GM19025 (cell line): ENCODE measurements at regions not wholly inside any gene's neighbourhood (a gene's known extent, or its start where the extent isn't known, plus 50 kb on each side); places are given as distances from the start of the nearest gene placed in this dataset.

Source experiments
- ATAC-seq: cut with Tn5 transposase; IDR thresholded peaks from one replicate; pipeline ENCODE4 v1.9.1; 2021; ENCODE audit warnings: mild to moderate bottlenecking, low read depth, moderate library complexity; ENCODE audit not compliant: unreplicated experiment

DNA sequence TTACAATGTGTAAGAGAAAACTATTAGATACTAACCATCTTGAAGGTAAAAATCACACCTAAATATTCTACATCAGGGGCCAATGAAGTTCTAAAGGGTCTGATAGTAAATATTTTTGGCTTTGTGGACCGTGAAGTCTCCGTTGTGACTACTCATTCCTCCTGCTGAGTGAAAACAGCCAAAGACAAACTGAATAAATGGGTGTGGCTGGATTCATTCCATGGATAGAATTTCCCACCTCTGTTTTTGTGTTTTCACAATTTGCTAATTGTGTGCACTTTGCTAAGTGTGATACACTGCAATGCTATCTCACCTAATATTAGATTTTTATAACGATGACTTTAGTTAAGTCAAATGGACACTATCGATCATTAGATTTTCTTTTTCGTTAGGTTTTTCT is 1474.0 kb downstream of the PLA2G4A start:
- no peak for ATAC-seq

DNA sequence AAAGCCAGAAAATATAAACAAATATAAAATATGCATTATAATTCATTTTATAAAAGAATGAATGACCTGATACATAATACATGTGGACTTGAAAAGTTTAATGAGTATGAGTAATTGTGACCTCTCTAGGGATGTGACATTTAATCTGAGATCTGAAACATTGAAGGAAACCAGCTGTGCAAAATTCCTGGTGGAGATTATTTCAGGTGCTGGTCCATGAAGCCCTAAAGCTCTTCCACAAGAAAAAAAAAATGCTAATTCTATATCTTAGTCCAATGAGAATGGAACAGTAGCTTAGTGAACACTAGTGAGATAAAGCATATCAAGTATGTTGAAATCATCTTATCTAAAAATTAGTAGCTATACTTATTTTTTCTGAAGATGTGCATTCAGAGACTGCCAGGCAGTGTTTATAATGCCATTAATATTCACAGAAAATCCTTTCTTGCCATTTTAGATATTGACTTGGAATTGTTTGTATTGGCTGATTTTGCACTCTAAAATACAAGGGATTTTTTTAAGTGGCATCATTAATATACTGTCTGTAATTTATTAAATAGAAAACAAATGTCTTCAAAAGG is 1485.9 kb downstream of the PLA2G4A start:
- ATAC-seq = no peak

DNA sequence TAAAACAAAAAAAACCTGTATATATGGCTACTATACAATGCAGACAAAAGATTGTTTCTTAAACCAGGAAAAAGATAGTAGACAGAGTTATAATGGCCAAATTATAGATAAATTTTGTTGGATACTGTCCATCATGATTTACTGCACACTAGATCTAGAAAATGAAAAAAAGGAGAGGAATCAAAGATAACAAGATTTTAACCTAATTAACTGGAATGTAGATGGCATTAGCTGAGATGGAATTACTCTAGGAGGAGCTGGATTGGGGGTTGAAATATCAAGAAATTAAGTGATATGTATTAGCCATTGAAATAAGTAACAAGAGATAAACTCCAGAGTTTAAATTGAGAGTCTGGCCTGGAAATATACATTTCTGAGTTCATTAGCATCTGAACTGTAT is 1489.1 kb downstream of the PLA2G4A start:
- no peak for ATAC-seq

DNA sequence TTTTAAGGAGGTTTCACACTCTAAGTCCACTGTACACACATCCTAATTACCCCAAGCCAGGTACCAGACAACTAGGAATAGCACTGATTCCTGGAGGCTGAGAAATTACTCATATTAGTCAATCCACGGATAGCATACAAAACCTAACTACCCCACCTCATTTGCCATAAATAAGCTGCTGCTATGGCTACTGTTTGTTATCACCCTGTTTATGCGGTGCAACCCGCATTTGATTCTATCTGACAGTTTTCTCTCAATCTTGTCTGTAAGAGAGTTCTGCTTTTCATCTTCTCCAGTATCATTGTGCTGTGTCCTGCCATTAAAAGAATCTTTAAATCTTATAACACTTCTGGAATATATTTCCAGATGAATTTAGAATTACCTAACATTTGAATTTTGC is 1496.5 kb downstream of the PLA2G4A start:
- ATAC-seq = no peak

DNA sequence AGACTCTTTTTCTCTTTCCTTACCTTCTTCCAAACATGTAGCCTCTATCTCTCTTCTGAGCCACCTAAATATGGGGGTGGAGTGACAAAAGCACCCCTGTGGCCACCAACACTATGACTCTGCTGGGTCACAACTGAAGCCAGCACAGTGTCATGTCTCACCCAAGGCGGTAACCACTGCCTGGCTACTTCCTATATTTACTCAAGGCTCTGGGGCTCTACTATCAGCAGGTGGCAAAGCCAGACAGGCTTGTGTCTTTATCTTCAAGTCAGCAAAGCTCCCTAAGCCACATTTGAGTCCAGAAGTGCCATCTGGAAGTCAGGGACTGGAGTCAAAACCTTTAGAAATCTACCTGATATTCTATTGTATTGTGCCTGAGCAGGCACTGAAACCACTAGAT is 1515.2 kb downstream of the PLA2G4A start:
- ATAC-seq = no peak

DNA sequence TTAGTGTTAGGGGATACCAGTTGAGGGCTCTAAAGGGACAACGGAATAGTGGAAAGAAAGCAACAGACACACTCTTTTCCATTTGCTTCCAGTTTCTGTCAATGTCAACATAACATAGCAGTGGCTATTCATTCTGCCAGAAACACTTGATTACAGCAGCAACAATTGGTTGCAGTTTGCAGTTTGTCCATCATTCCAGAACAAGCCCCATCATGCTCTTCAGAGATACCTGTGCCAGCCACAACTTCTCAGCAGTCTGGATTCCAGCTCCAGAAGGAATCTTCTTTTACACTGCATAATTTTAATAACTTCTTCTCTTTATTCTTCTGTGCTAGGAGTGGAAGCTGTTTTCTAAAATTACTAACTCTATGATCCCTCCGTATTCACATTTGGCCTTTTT is 1521.4 kb downstream of the PLA2G4A start:
- no peak for ATAC-seq

DNA sequence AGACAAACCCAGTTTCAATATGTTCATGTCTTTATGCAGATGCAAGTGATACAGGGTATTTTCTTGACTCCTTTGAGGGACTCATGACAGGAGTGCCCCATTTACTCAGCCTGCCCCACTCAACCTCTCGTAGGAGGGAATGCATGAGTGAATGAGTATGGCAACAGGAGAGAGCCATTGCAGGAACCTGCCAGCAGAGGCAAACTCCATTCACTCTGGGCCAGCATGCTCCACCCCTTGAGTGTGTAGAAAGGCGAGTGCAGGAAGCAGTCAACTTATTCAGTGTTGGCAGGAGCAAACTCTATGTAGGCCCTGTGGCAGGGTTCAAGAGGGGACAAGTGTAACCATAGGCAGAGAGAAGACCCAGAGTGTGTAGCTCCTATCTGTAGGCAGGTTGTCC is 1526.3 kb downstream of the PLA2G4A start:
- no peak for ATAC-seq

DNA sequence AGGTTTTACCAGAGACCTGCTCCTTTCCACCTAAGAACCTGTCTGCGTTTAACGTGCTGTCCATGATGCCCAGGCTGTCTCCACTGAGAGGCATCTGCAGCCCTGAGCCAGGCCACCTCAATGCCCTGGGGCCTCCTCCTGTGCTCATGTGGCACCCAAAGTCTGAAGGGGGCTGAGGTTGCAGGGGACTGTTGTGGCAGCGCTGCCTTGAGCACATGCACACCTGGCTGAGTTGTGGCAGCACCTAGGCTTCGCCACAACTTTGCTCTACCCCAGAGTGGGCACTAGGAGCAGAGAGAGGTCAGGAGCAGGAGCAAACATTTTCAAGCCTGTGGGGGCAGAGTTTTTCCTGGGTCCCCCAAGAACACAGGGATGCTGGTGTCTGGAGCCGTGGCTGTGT is 1527.1 kb downstream of the PLA2G4A start:
- no peak for ATAC-seq

DNA sequence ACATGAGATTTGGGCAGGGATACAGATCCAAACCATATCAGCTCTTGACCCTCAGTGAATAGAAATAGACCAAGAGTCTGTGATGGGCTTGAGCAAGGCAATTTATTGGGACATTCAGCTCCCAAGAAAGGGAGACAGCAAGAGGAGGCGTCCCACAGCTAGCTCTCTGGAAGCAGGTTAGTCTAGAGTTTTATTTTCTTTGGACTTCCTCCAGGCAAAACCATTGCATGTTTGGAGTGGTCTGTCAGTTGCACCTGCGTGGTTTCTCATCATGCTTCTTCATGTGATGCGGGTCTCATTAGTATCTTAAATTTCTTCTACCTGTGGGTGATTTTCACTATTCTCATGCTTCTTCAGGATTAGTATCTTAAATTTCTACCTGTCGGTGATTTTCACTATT is 1530.6 kb downstream of the PLA2G4A start:
- no peak for ATAC-seq

DNA sequence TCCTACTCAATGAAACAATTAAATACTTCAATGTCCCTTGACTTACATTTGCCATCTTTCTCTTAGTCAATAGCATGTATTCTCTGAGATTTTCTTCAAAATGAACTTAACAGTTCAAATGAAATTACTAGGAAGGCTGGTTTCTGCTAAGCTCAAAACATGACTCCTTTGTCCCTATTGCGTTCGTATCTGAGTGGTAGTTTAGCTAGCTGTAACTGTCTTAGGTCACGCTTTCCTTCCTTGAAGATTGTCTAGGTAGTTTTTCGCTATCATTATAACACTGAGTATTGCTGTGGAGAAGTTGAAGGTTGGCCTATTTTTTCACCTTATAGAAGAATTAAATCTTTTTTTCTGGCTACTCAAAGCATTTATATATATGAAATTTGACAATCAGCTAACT is 1535.2 kb downstream of the PLA2G4A start:
- ATAC-seq = no peak

DNA sequence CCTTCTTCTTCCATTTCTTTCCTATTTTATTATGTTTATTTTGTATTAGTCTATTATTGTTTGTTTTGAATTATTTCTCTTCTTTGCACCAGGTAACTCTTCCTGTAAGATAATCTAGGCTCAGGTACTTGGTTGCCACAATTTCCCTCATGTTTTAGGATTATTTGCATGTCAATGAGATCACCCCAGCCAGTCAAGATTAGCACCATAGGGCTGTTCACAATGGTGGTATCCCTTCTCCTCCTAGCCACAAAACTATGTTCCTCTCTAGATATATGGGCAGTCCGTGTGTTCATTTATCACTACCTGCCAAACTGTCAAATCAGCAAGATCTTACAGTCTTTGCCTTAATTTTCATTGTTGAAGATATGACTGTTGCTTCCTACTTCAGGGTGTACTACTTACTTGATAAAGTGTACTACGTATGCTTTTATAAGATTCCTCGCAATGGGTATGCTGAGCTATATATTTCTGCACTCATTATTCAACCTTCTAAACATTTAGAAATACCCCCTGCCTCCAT is 1536.2 kb downstream of the PLA2G4A start:
- ATAC-seq = no peak

DNA sequence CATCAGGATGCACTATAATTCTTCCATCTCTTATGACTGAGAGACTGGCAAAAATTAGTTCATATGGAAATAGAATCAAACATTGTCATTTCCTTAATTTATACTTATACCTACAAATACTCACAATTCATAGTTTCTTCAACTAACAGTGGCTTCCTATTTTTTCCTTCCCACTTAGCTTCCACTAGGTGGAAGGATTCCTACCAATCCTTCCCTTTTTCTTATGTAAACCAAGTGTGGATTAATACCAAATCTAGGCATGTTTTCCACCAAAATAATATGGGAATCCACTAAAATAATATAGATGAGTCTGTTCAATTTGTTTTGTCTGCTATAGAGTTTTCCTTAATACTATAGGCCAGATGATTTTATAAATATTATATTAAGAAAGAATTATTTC is 1537.1 kb downstream of the PLA2G4A start:
- no peak for ATAC-seq

DNA sequence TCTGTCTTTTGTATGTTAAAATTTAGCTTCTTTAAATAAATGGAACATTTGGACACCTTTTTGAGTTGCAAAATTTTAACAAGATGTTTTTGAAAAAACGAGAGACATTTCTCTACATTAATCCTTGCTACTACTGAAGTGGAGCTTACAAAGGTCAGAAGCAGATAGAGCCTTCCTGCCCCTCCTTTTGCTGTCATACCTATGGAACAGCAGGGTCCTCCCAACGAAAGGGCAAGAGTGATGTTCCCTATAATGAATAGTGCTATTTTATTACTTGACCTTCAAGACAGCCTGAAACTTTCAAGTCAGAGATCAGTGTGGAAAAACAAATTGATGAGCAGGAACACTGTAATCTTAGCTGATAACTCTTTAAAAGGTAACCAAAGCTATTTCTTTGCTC is 1538.9 kb downstream of the PLA2G4A start:
- no peak for ATAC-seq

DNA sequence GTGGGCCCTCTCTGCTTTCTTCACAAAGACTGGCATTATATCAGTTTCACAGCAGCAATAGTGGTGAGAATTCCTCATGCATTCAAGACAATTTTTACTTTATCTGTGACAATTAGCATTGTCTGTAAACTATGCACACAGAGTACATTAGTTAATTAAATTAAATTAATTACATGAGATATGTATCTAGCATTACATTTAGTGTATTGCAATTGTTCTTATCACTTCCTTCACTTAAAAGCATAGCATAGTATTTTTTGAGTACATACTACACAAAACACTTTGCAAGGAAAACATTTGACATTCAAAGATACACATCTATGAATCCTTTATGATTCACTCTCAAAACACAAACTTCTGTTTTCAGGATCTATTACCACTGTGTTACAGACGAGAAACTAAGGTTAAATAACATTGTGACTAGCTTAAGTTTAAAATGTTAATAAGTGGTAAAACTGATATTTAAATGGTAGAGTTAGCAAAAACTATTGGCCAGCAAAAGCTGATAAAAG is 1542.6 kb downstream of the PLA2G4A start:
- no peak for ATAC-seq

DNA sequence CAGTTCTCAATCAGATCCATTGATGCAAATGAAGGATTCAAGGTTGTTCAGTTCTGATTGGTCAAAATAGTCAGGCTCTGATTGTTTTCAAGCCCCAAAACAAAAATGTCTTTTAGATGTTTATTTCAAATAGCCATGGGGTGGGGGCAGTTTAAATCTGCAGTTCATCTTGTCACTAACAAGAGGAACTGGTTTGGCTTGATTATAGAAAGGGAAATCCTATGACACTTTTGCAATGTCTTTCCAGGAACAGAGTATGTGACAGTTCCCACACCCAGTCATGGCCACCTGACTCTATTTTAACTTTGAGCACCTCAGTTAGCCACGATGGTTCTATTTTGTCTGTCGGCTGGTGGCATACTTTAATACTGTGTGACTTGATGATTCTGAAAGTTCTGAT is 1544.1 kb downstream of the PLA2G4A start:
- ATAC-seq = no peak

DNA sequence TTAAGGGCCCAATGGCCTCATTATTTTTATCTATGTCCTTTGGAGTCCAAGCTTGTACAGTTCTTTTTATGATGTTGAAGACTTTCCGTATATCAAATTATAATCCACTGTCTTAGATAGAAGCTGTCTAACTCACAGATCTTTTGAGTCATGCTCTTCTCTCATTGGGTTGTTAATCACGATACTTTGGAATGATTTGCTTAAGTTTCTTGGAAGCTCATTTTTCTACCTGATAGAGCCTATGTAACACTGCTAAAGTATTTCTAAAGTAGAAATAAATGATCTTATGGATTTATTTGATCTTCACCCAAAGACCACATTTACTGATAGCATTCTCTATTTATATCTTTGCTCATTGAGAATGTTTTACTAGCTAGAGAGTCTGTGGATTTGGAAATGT is 1554.1 kb downstream of the PLA2G4A start:
- ATAC-seq = no peak

DNA sequence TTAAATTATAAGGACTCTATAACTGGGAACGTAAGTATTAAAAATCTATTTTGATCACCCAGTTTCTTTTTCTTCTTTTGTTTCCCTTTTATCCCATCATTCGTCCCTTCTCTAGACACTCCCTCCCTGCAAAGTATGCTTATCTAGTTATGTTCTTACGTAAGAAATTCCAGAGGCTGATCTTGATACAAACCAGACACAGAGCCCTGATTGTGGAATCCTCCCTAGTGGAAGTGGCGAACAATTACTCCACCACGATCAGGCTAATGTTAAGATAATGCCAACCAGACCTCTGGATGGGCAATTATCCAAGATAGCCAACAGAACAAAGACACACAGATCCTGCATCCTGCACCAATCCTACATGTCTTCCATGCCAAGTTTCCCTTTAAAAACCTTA is 1557.4 kb downstream of the PLA2G4A start:
- ATAC-seq = no peak

DNA sequence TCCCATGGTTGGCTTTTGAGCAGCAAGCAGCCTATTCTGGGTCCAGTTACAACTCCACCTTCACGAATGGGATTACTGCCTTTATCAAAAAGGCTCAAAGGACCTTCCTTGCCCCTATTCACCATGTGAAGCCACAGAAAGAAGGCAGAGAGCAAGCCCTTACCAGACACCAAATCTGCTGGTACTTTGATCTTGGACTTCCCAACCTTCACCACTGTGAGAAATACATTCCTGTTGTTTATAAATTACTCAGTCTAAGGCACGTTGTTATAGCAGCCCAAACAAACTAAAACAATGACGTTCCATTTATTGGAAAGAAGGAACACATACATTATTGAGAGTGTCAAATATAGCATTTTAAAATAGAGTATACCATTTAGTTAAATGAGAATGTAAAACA is 1557.9 kb downstream of the PLA2G4A start:
- no peak for ATAC-seq

DNA sequence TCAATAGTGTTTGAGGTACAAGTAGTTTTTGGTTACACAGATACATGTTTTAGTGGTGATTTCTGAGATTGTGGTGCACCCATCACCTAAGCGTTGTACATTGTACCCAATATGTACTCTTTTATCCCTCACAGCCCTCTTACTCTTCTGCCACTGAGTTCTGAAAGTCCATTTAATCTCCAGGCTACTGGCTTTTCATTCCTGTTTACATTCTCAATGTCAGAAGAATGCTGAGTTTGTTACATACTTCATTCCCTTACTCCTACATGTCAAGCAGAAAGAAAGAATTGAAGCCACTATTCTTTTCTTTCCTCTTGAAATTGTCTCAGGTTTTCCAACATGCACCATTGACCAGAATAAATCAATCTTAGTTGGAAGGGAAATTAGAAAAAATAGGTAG is 1565.9 kb downstream of the PLA2G4A start:
- ATAC-seq = no peak

DNA sequence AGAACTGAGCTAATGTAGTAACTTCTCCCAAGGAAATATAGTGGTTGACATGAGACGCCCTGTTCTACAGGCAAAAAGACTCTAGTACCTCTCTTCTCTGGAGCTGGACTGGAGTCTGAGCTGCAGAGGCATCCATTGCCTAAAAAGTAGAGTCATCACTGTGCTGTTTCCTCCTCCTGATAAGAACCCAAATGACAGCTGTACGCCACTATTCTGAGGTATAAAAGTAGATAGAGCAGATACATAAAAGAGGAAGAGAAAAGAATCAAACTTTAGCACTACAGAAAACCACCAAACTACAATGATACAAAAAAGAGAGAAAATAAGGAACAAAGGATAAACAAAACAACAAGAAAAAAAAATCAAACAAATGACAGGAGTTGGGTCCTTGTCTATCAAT is 1568.8 kb downstream of the PLA2G4A start:
- no peak for ATAC-seq

DNA sequence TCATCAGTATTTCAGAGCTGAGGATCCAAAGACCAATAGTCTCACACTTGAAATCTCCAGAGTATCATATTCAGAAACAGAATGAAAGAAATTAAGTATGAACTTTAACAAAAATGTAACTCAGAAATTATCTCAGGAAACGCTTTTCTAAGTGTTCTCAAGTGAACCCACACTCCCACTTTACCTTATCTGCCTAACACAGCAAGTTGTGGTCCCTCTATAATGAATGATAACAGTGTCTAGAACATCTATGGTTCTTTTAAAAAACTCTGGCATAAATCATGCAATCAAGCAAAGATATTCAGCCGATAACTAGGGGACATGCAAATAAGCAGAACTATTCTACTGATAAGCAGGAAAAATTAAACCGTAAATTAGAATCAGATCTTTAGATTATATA is 1574.2 kb downstream of the PLA2G4A start:
- no peak for ATAC-seq

DNA sequence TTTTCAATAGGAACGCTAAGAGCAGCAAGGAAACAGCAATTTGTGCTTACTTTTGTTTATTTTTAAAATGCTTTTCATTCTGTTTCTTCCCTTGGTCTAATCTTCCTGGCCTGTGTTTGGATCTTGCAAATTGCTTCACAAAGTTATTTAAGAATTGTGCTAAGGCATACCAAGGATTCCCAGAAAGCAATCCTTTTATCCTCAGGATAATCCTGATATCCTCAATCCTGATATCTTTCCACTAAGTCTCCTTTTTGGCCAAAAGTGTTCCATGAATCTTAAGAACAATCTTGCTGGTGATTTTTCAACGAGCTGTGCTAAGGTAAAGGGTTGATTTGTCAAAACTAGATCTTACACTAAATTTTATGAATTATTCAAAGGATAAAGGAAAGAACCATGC is 1577.9 kb downstream of the PLA2G4A start:
- no peak for ATAC-seq

DNA sequence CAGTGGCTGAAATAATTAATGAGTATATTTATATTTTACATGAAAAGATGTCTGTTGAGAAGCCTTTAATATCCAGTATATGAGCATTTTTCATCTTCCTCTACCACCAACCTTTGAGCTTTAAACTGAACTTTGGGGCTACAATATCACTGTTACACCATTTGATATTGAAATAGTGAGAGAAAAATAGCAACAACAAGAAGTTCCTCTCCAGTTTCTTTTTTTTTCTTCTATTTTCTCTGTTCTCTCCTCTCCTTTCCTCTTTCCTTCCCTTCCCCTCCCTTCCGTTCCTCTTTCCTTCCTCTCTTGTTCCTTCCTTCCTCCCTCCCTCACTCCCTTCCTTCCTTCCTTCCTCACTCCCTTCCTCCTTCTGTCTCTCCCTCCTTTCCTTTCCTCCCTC is 1591.4 kb downstream of the PLA2G4A start:
- ATAC-seq = no peak
